SK-N-SH (cell line): ENCODE measurements at regions not wholly inside any gene's neighbourhood (a gene's known extent, or its start where the extent isn't known, plus 50 kb on each side); places are given as distances from the start of the nearest gene placed in this dataset.
A peak's percentile ranks its signal among the peaks of the same experiment; 100 is the strongest.

Source experiments
- CTCF ChIA-PET: fragments of 300-600, 350-600 bp; formaldehyde crosslinking; extraction: SDS; loops from one replicate; lab custom pipeline; 2021; lab: Yijun Ruan, JAX
- POLR2A ChIA-PET: fragments of 350-600 bp; sonication (Branson Sonifier 250); formaldehyde crosslinking; extraction: SDS; loops from one replicate; lab custom pipeline; 2020; ENCODE audit warnings: antibody characterized with exemption, inconsistent platforms; lab: Yijun Ruan, JAX
- DNase-seq: peaks from one replicate; pipeline ENCODE4 v3.0.0; 2012
- H2AFZ ChIP-seq: fragments of 200-600 bp; sonication (generic); 2 replicates; pipeline ENCODE4 v1.8.1; 2016; ENCODE audit warnings: antibody characterized with exemption, mild to moderate bottlenecking, low read depth
- H3F3A ChIP-seq: fragments of 200-600 bp; sonication (generic); replicated peaks from 2 replicates; pipeline ENCODE3; 2016; ENCODE audit warnings: antibody characterized with exemption, mild to moderate bottlenecking; ENCODE audit not compliant: insufficient read depth
- H3K27ac ChIP-seq, 2 experiments: fragments of 200-500 bp in 1 of 2; fragments of 200-600 bp in 1 of 2; sonication (Bioruptor generic) in 1 of 2; sonication (generic), shearing (Covaris generic) in 1 of 2; 2 replicates each; pipeline versions ENCODE4 v1.5.1 to v1.6.1; 2014 to 2016; ENCODE audit warnings: low read depth in 2 of 2, inconsistent platforms in 1 of 2, low read length in 1 of 2, mild to moderate bottlenecking in 1 of 2, mixed read lengths in 1 of 2
- H3K27me3 ChIP-seq: fragments of 200-600 bp; sonication (generic), shearing (Covaris generic); 2 replicates; pipeline ENCODE4 v1.6.1; 2016; ENCODE audit warnings: mixed run types; ENCODE audit not compliant: insufficient read depth
- H3K36me3 ChIP-seq, 2 experiments: fragments of 200-500 bp in 1 of 2; fragments of 200-600 bp in 1 of 2; sonication (Bioruptor generic) in 1 of 2; sonication (generic) in 1 of 2; replicated peaks in 1 of 2; 2 replicates each; pipeline versions ENCODE3 to v1.5.1; 2014 to 2016; ENCODE audit warnings: low read length in 1 of 2, mild to moderate bottlenecking in 1 of 2; ENCODE audit not compliant: insufficient read depth in 2 of 2, control insufficient read depth in 1 of 2
- H3K4me1 ChIP-seq, 2 experiments: fragments of 200-500 bp in 1 of 2; fragments of 200-600 bp in 1 of 2; sonication (Bioruptor generic) in 1 of 2; sonication (generic), shearing (Covaris generic) in 1 of 2; 2 replicates each; pipeline versions ENCODE4 v1.5.1 to v1.6.1; 2014 to 2016; ENCODE audit warnings: low read depth in 1 of 2, low read length in 1 of 2, mixed run types in 1 of 2; ENCODE audit not compliant: insufficient read depth in 2 of 2, control insufficient read depth in 1 of 2
- H3K4me2 ChIP-seq: fragments of 200-600 bp; sonication (generic), shearing (Covaris generic); 2 replicates; pipeline ENCODE4 v1.6.1; 2017; ENCODE audit warnings: mixed run types
- H3K4me3 ChIP-seq, 2 experiments: fragments of 200-500 bp in 1 of 2; fragments of 200-600 bp in 1 of 2; sonication (Bioruptor generic) in 1 of 2; sonication (generic), shearing (Covaris generic) in 1 of 2; 2 replicates each; pipeline versions ENCODE4 v1.5.1 to v1.8.1; 2014 to 2016; ENCODE audit warnings: low read depth in 2 of 2, inconsistent platforms in 1 of 2, low read length in 1 of 2, mild to moderate bottlenecking in 1 of 2, mixed read lengths in 1 of 2, moderate library complexity in 1 of 2
- H3K79me2 ChIP-seq: fragments of 200-600 bp; sonication (generic); 2 replicates; pipeline ENCODE4 v1.8.1; 2017; ENCODE audit warnings: mild to moderate bottlenecking; ENCODE audit not compliant: insufficient read depth
- H3K9ac ChIP-seq: fragments of 200-600 bp; sonication (generic); 2 replicates; pipeline ENCODE4 v1.6.1; 2017; ENCODE audit warnings: mixed run types
- H3K9me2 ChIP-seq: fragments of 200-600 bp; sonication (generic); 2 replicates; pipeline ENCODE4 v1.6.1; 2017; ENCODE audit warnings: mixed run types
- H3K9me3 ChIP-seq: fragments of 200-600 bp; sonication (generic); 2 replicates; pipeline ENCODE4 v1.6.1; 2017; ENCODE audit warnings: mixed run types, mild to moderate bottlenecking, moderate library complexity
- H4K20me1 ChIP-seq: fragments of 200-600 bp; sonication (generic); 2 replicates; pipeline ENCODE4 v1.6.1; 2017; ENCODE audit warnings: mild to moderate bottlenecking, mixed run types; ENCODE audit not compliant: insufficient read depth
- CHD2 ChIP-seq: fragments of 150-350 bp; IDR thresholded peaks from 2 replicates; pipeline ENCODE4 v1.6.1; 2018; ENCODE audit warnings: low read length; ENCODE audit not compliant: partially characterized antibody
- ELF1 ChIP-seq: IDR thresholded peaks from 2 replicates; pipeline ENCODE4 v1.4.0; 2012
- EP300 ChIP-seq, 2 experiments: IDR thresholded peaks; 2 replicates each; pipeline versions ENCODE4 v1.4.0 to v1.6.1; 2012; ENCODE audit warnings: borderline replicate concordance in 1 of 2, low read depth in 1 of 2, low read length in 1 of 2
- FOXM1 ChIP-seq: IDR thresholded peaks from 2 replicates; pipeline ENCODE4 v1.4.0; 2012; ENCODE audit warnings: low read depth, mild to moderate bottlenecking
- GATA2 ChIP-seq: sonication (generic); formaldehyde crosslinking; IDR thresholded peaks from 2 replicates; pipeline ENCODE4 v1.5.0; 2020; ENCODE audit warnings: mild to moderate bottlenecking, missing genetic modification reagents
- MAX ChIP-seq: IDR thresholded peaks from 2 replicates; pipeline ENCODE4 v1.4.0; 2012; ENCODE audit warnings: low read depth
- NFIC ChIP-seq: IDR thresholded peaks from 2 replicates; pipeline ENCODE4 v1.4.0; 2012; ENCODE audit warnings: borderline replicate concordance
- POLR2AphosphoS5 ChIP-seq: IDR thresholded peaks from 2 replicates; pipeline ENCODE4 v1.6.1; 2012; ENCODE audit warnings: low read depth, low read length
- RAD21 ChIP-seq: IDR thresholded peaks from 2 replicates; pipeline ENCODE4 v1.6.1; 2012; ENCODE audit warnings: mild to moderate bottlenecking, low read length
- RCOR1 ChIP-seq: fragments of 150-350 bp; IDR thresholded peaks from 2 replicates; pipeline ENCODE4 v1.6.1; 2017; ENCODE audit warnings: antibody characterized with exemption, low read length
- RXRA ChIP-seq: IDR thresholded peaks from 2 replicates; pipeline ENCODE4 v1.4.0; 2012; ENCODE audit warnings: low read depth, mild to moderate bottlenecking, borderline replicate concordance
- SIN3A ChIP-seq: IDR thresholded peaks from 2 replicates; pipeline ENCODE4 v1.6.1; 2012; ENCODE audit warnings: low read depth, mild to moderate bottlenecking, low read length, moderate library complexity, borderline replicate concordance
- SMC3 ChIP-seq: IDR thresholded peaks from 2 replicates; pipeline ENCODE4 v1.6.1; 2012; ENCODE audit warnings: low read depth, low read length, improper control_type of control experiment
- TAF1 ChIP-seq: IDR thresholded peaks from 2 replicates; pipeline ENCODE4 v1.6.1; 2012; ENCODE audit warnings: low read depth, mild to moderate bottlenecking, low read length, moderate library complexity, borderline replicate concordance
- TCF12 ChIP-seq: IDR thresholded peaks from 2 replicates; pipeline ENCODE4 v1.4.0; 2012
- USF1 ChIP-seq: IDR thresholded peaks from 2 replicates; pipeline ENCODE4 v1.4.0; 2012; ENCODE audit warnings: low read depth, borderline replicate concordance
- USF2 ChIP-seq: fragments of 150-350 bp; IDR thresholded peaks from 2 replicates; pipeline ENCODE4 v1.6.1; 2017; ENCODE audit warnings: antibody characterized with exemption, low read length, low read depth, borderline replicate concordance
- ZBTB33 ChIP-seq: IDR thresholded peaks from 2 replicates; pipeline ENCODE4 v1.4.0; 2012; ENCODE audit warnings: low read depth, borderline replicate concordance
- WGBS: methylation state at CpG from one replicate; pipeline ENCODE4 v1.1.6; 2017; ENCODE audit warnings: low lambda C conversion rate; 5-methylcytosine and 5-hydroxymethylcytosine counted together
- TF ChIP-seq, protein P1 (sequence below): IDR thresholded peaks from 2 replicates; pipeline ENCODE4; 2012

- WGBS: 84% methylated on average over 8 of the region's 8 CpGs
- TF ChIP-seq GATA2 (CRISPR knock-in tag) (no peak), CHD2 (no peak), NFIC (no peak), ZBTB33 (no peak), TCF12 (no peak)
- TF ChIP-seq, all 33 proteins: peak for 0
- H3K36me3 ChIP-seq: no peaks in the 10 kb centered on the region
- no peaks in the 10 kb centered on the region for H3K79me2 ChIP-seq
- no peak overlapping the region for H3K4me3 ChIP-seq
- ChIA-PET POLR2A (no interaction called here), CTCF (interaction anchor here (0.7 to 4.2 kb wide), 4 partner anchors 10 to 157 kb away, joined by 3 to 17 read pairs (median 5); no protein-coding TSS in a partner anchor)
- peaks cover 7% of the 10 kb centered on the region for H3F3A ChIP-seq
- H3K9me2 ChIP-seq: no peaks in the 10 kb centered on the region
- H4K20me1 ChIP-seq: no peaks in the 10 kb centered on the region
- peaks cover 0 to 3% of the 10 kb centered on the region in 2 experiments; a peak in 1 of 4 replicates for H3K4me1 ChIP-seq
- H3K27me3 ChIP-seq: no peaks in the 10 kb centered on the region
- no peak overlapping the region for H2AFZ ChIP-seq
- no peaks in the 10 kb centered on the region for H3K9me3 ChIP-seq
- H3K27ac ChIP-seq: no peak overlapping the region
- H3K4me2 ChIP-seq: no peak overlapping the region
- H3K9ac ChIP-seq: no peak overlapping the region
- no peak for DNase-seq
Measured at GRCh38 chr17:77271411-77271810, 130.6 kb downstream of the SEC14L1 start.

DNA sequence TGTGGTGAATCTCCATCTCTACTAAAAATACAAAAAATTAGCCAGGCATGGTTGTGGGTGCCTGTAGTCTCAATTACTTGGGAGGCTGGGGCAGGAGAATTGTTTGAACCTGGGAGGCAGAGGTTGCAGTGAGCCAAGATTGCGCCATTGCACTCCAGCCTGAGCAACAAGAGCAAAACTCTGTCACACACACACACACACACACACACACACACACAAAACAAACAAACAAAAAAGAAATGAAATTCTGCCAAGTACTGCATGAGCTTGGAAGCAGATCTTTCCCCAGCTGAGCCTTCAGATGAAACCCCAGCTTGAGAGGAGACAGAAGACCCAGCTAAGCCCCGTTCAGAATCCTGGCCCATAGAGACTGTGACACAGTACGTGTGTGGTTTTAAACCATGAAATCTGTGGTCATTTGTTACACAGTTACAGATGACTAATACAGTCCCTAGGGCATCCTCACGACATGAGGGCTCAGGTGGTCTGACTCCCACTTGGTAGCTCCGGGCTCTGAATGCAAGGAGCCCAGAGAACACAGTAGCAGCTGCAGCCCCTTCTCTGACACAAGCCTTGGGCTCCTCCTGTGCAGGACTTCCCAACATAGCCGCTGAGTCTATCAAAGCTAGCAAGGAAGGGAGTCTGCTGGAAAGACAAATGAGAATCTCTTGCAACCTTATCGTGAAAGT, 132.8 kb downstream of the SEC14L1 start:
- DNase-seq: peak; percentile 7
- peaks cover 10% of the 10 kb centered on the region for H3F3A ChIP-seq
- no peaks in the 10 kb centered on the region for H3K36me3 ChIP-seq
- H4K20me1 ChIP-seq: no peaks in the 10 kb centered on the region
- H3K79me2 ChIP-seq: no peaks in the 10 kb centered on the region
- H2AFZ ChIP-seq: no peak overlapping the region
- no peak overlapping the region for H3K27ac ChIP-seq
- CTCF ChIA-PET: interaction anchor here (0.7 to 4.2 kb wide), 4 partner anchors 8 to 76 kb away, joined by 3 to 17 read pairs (median 4); no protein-coding TSS in a partner anchor
- WGBS: 68% methylated on average over 7 of the region's 7 CpGs
- no peak for TF ChIP-seq ELF1
- no peak for TF ChIP-seq GATA2 (CRISPR knock-in tag)
- TF ChIP-seq SIN3A: no peak
- no peak for TF ChIP-seq NFIC
- TF ChIP-seq POLR2AphosphoS5: no peak
- TF ChIP-seq MAX: no peak
- no peak for TF ChIP-seq RCOR1
- TF ChIP-seq RAD21: no peak
- no peak for TF ChIP-seq USF1
- TF ChIP-seq FOXM1: no peak
- TF ChIP-seq SMC3: no peak
- TF ChIP-seq, protein P1, sequence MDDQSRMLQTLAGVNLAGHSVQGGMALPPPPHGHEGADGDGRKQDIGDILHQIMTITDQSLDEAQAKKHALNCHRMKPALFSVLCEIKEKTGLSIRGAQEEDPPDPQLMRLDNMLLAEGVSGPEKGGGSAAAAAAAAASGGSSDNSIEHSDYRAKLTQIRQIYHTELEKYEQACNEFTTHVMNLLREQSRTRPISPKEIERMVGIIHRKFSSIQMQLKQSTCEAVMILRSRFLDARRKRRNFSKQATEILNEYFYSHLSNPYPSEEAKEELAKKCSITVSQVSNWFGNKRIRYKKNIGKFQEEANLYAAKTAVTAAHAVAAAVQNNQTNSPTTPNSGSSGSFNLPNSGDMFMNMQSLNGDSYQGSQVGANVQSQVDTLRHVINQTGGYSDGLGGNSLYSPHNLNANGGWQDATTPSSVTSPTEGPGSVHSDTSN: no peak
- no peak for TF ChIP-seq EP300 (IDR thresholded peaks at IDR 0.05; ENCODE audit: borderline replicate concordance in 1 of 2, low read depth in 1 of 2, low read length in 1 of 2)
- no peak for TF ChIP-seq TAF1
- TF ChIP-seq USF2: no peak
- no peak for TF ChIP-seq RXRA
- no peak overlapping the region for H3K4me2 ChIP-seq
- no peak overlapping the region for H3K9ac ChIP-seq
- no peaks in the 10 kb centered on the region for H3K27me3 ChIP-seq
- H3K4me3 ChIP-seq: no peak overlapping the region
- H3K9me3 ChIP-seq: no peaks in the 10 kb centered on the region
- peaks cover 0 to 9% of the 10 kb centered on the region in 2 experiments; a peak in 1 of 4 replicates for H3K4me1 ChIP-seq
- POLR2A ChIA-PET: no interaction called here
- H3K9me2 ChIP-seq: no peaks in the 10 kb centered on the region
